ENCODE measurements at regions not wholly inside any gene's neighbourhood (a gene's known extent, or its start where the extent isn't known, plus 50 kb on each side); places are given as distances from the start of the nearest gene placed in this dataset.

DNA sequence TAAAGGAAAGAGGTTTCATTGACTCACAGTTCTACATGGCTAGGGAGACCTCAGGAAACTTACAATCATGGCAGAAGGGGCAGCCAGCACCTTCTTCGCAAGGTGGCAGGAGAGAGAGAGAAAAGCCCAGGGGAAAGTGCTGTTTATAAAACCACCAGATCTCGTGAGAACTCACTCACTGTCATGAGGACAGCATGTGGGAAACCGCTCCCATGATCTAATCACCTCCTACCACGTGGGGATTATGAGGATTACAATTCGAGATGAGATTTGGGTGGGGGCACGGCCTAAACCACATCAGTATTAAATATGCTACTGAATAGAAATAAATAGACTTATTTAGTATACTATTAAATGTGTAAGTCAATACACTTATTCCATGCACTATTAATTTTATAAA, 70.6 kb upstream of the TCF21 start:
- H3K36me3 ChIP-seq: no peaks in the 10 kb centered on the region
- TF ChIP-seq, protein P1, sequence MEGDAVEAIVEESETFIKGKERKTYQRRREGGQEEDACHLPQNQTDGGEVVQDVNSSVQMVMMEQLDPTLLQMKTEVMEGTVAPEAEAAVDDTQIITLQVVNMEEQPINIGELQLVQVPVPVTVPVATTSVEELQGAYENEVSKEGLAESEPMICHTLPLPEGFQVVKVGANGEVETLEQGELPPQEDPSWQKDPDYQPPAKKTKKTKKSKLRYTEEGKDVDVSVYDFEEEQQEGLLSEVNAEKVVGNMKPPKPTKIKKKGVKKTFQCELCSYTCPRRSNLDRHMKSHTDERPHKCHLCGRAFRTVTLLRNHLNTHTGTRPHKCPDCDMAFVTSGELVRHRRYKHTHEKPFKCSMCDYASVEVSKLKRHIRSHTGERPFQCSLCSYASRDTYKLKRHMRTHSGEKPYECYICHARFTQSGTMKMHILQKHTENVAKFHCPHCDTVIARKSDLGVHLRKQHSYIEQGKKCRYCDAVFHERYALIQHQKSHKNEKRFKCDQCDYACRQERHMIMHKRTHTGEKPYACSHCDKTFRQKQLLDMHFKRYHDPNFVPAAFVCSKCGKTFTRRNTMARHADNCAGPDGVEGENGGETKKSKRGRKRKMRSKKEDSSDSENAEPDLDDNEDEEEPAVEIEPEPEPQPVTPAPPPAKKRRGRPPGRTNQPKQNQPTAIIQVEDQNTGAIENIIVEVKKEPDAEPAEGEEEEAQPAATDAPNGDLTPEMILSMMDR (IDR thresholded peaks at IDR 0.05): no peak
- H3K27ac ChIP-seq: no peak overlapping the region
- no peak for FAIRE-seq
- intact Hi-C loops (cut with DNase I): no loop called here
- ATAC-seq: no peak
- H3K4me3 ChIP-seq: no peak overlapping the region
- H3K4me1 ChIP-seq: no peaks in the 10 kb centered on the region
- H3K9me3 ChIP-seq: no peaks in the 10 kb centered on the region
- DNase-seq: no peak
- 59 to 71% methylated on average over 6 of the region's 6 CpGs for WGBS, 2 donors
- H3K27me3 ChIP-seq: peaks cover 0 to 3% (median 0%) of the 10 kb centered on the region in 4 donors

DNA sequence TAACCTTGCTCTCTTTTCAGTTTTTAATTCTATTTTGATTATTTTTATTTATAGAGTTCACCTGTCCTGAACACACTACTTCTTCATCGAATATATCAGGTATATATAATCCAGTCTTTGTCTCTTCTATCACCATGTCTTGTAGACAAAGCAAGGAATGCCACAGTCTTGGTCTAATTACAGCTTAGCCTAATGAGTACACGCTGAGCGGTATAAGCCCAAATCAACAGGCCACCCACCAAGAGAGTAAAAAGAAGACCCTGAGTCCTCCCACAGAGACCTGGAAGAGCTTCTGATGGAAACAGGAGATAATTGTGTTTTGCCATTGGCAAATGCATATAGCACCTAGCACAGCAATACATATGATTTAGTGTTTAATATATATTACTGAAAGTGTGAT, 68.7 kb upstream of the TCF21 start:
- no peak overlapping the region for H3K27ac ChIP-seq
- intact Hi-C loops (cut with DNase I): no loop called here
- peaks cover 0 to 3% (median 0%) of the 10 kb centered on the region in 4 donors for H3K27me3 ChIP-seq
- H3K4me1 ChIP-seq: no peaks in the 10 kb centered on the region
- TF ChIP-seq, protein P1 (IDR thresholded peaks at IDR 0.05): no peak
- no peaks in the 10 kb centered on the region for H3K9me3 ChIP-seq
- FAIRE-seq: no peak
- DNase-seq: no peak
- no peak overlapping the region for H3K4me3 ChIP-seq
- no peak for ATAC-seq
- WGBS, 2 donors: 58 to 67% methylated on average over 3 of the region's 3 CpGs
- H3K36me3 ChIP-seq: no peaks in the 10 kb centered on the region

DNA sequence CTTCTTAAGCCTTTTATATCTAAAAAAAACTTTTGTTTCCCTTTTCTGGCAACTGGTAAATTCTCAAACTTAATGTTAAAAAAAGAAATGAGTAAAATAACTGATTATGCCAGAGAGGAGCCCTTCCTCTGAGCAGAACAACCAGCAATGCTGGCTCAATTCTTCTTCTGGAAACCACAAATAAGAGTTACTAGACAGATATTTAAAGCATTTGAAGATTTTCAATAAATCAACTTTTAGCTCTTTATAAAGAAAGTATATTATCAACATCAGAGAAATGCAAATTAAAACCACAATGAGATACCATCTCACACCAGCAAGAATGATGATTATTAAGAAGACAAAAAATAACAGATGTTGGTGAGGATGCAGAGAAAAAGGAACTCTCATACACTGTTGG, 61.1 kb upstream of the TCF21 start:
- ATAC-seq (no peak), DNase-seq (no peak), FAIRE-seq (no peak)
- Histone ChIP-seq H3K27me3 (peaks cover 0 to 8% (median 0%) of the 10 kb centered on the region in 4 donors), H3K4me1 (no peaks in the 10 kb centered on the region), H3K9me3 (no peaks in the 10 kb centered on the region), H3K4me3 (no peak overlapping the region), H3K36me3 (no peaks in the 10 kb centered on the region), H3K27ac (no peak overlapping the region)
- intact Hi-C loops (cut with DNase I): no loop called here
- TF ChIP-seq, protein P1 (IDR thresholded peaks at IDR 0.05): no peak

DNA sequence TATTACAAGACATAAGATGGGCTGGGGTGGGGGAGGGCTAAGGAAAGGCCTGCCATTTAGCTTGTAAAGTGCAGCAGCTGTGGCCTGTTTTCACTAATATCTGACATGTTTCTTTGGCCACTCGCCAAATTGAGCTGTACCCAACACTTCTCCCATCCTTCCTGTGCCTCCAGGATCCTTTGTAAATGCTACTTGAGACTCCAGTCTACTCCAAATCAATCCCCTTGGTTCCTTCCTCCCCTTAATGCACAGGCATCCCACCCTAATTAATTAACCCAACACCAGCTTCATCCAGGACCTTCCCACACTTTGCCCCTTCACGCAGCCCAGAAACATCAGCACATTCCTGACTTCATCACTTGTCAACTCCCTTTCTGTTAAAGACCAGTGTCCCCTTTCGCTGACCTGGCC, 55.0 kb upstream of the TCF21 start:
- Histone ChIP-seq H3K27ac (no peak overlapping the region), H3K27me3 (peaks cover 0 to 4% (median 0%) of the 10 kb centered on the region in 4 donors), H3K4me3 (no peak overlapping the region), H3K36me3 (no peaks in the 10 kb centered on the region), H3K9me3 (no peaks in the 10 kb centered on the region), H3K4me1 (no peaks in the 10 kb centered on the region)
- no peak for ATAC-seq
- TF ChIP-seq, protein P1 (IDR thresholded peaks at IDR 0.05): no peak
- DNase-seq: no peak
- WGBS, 2 donors: 61 to 64% methylated on average over 3 of the region's 3 CpGs
- FAIRE-seq: no peak
- intact Hi-C loops (cut with DNase I): no loop called here

DNA sequence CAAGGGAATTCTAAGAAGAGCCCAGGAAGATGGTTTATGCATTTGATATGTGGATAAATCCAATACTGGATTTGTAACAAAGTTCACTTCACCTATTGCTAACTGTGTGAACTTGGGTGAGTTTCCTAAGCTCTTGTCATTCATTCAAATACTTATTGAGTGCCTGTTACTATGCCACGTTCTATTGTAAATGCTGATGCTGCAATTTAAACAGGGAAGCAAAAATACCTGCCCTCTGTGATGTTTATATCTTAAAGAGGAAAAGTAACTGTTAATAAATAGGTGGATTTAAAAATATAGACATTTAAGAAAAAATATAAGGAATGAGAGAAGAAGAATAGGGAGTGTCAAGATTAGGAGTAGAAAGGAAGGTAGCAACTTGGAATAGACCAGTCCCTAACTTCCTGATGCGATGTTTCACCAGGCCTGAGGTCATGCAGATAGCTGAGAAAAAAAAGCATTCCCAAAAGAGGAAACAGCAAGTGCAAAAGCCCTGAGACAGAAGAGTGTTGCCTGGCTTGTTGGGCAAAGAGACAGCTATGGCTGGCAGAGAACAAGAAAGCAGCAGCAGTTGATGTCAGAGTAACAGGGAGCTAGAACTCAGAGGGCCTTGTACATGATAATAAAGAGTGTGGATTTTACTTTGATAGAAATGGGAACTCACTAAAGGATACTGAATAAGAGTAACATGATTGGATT, 54.3 kb upstream of the TCF21 start:
- DNase-seq: no peak
- Histone ChIP-seq H3K4me3 (no peak overlapping the region), H3K27ac (no peak overlapping the region), H3K27me3 (peaks cover 0 to 4% (median 0%) of the 10 kb centered on the region in 4 donors), H3K36me3 (no peaks in the 10 kb centered on the region), H3K4me1 (no peaks in the 10 kb centered on the region), H3K9me3 (no peaks in the 10 kb centered on the region)
- WGBS, 2 donors: 72 to 81% methylated on average over 2 of the region's 2 CpGs
- TF ChIP-seq, protein P1 (IDR thresholded peaks at IDR 0.05): no peak
- intact Hi-C loops (cut with DNase I): no loop called here
- no peak for ATAC-seq
- FAIRE-seq: no peak
